ENCODE measurements at regions not wholly inside any gene's neighbourhood (a gene's known extent, or its start where the extent isn't known, plus 50 kb on each side); places are given as distances from the start of the nearest gene placed in this dataset.

DNA sequence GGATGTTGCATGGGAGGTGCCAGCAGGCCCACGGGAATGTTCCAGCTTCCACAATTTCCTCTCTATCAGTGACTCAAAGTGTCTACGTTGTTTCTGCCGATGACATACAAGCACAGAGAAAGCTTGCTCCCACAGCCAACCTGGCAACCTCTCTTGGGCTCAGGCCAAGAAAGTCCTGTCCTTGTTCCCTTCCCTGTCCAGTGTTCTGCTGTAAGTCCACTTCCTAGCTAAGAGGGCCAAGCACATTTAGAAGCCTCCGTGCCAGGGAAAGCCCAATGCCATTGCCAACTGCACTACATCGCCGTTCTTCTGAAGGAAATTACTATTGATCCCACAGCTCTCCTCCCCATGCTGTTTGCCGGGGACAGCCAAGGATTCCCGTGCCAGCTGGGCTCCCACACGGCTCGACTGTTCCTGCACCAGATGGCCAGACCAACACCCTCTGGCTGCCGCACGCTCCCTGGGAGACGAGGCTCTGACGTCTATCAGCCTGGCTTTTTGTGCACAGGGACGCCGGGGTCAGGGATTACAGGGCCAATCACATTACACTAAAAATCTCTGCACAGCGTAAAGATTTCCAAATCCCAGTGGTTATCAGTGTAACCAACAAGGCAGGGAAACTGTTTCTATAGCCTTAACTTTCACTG, 284.0 kb downstream of the BCOR start:
- Mint-ChIP-seq H3K4me3 (no peak overlapping the region), H3K4me1 (peaks cover 50 to 58% of the 10 kb centered on the region in 2 experiments), H3K9me3 (peaks cover 67 to 86% of the 10 kb centered on the region in 2 experiments), H3K27me3 (ENCODE audit: low read depth) (peaks cover 6% of the 10 kb centered on the region), H3K36me3 (ENCODE audit: insufficient read depth in 1 of 3, low read depth in 3 of 3) (peaks cover 0 to 5% (median 0%) of the 10 kb centered on the region in 3 experiments; a peak in 2 of 7 replicates), H3K27ac (no peak overlapping the region)
- no peak overlapping the region for H2BK5ac ChIP-seq (ENCODE audit: insufficient read length, low read length)
- H2BK15ac ChIP-seq (ENCODE audit: low read depth, low read length), result no peak overlapping the region
- H2BK20ac ChIP-seq (ENCODE audit: low read depth, low read length, poor library complexity, severe bottlenecking), result no peak overlapping the region
- no peaks in the 10 kb centered on the region for H3K79me1 ChIP-seq (ENCODE audit: insufficient read depth, low read depth, low read length, poor library complexity, severe bottlenecking)
- H3K4me2 ChIP-seq (ENCODE audit: insufficient read depth, insufficient read length, low read length), result no peak overlapping the region
- no peak for DNase-seq
- peaks cover 27% of the 10 kb centered on the region for H3K4me1 ChIP-seq (ENCODE audit: insufficient read depth, low read length)
- H3T11ph ChIP-seq (ENCODE audit: low read length), result no peak overlapping the region
- no peaks in the 10 kb centered on the region for H3K9me3 ChIP-seq (ENCODE audit: control insufficient read depth, low read depth, low read length)
- no peak overlapping the region for H2BK12ac ChIP-seq (ENCODE audit: insufficient read length, low read depth, low read length)
- no CpG with 5 or more reads among the region's 17 CpGs for WGBS (ENCODE audit: extremely low coverage, insufficient read length, low lambda C conversion rate)
- no peak overlapping the region for H4K5ac ChIP-seq (ENCODE audit: insufficient read length, low read depth, low read length)
- no peaks in the 10 kb centered on the region for H4K20me1 ChIP-seq (ENCODE audit: control insufficient read depth, insufficient read depth, insufficient read length)
- no peak overlapping the region for H3K14ac ChIP-seq (ENCODE audit: insufficient read depth, low read length)
- H3K23ac ChIP-seq (ENCODE audit: insufficient read length, low read depth, low read length), result no peak overlapping the region
- peaks cover 5% of the 10 kb centered on the region for H3K23me2 ChIP-seq (ENCODE audit: insufficient read length, low read depth, low read length, poor library complexity, severe bottlenecking)
- no peak overlapping the region for H3K18ac ChIP-seq (ENCODE audit: insufficient read length, low read depth, low read length)
- H2AFZ ChIP-seq (ENCODE audit: low read length), result no peak overlapping the region
- H3K27me3 ChIP-seq (ENCODE audit: insufficient read depth, low read length), result no peaks in the 10 kb centered on the region
- H3K79me2 ChIP-seq (ENCODE audit: insufficient read depth, low read length), result no peaks in the 10 kb centered on the region
- H3K4ac ChIP-seq (ENCODE audit: low read depth, low read length), result no peak overlapping the region
- H4K8ac ChIP-seq (replicated peaks; ENCODE audit: insufficient read length, low read depth, low read length), result no peak overlapping the region
- H3K9ac ChIP-seq (ENCODE audit: extremely low read depth, insufficient read length, low read length), result no peak overlapping the region
- no peak overlapping the region for H2BK120ac ChIP-seq (ENCODE audit: low read depth, low read length, poor library complexity, severe bottlenecking)
- H4K91ac ChIP-seq (ENCODE audit: insufficient read length, low read depth, low read length), result no peak overlapping the region
- no peak overlapping the region for H3K56ac ChIP-seq (ENCODE audit: insufficient read length, low read depth, low read length)
- TF ChIP-seq, protein P1, sequence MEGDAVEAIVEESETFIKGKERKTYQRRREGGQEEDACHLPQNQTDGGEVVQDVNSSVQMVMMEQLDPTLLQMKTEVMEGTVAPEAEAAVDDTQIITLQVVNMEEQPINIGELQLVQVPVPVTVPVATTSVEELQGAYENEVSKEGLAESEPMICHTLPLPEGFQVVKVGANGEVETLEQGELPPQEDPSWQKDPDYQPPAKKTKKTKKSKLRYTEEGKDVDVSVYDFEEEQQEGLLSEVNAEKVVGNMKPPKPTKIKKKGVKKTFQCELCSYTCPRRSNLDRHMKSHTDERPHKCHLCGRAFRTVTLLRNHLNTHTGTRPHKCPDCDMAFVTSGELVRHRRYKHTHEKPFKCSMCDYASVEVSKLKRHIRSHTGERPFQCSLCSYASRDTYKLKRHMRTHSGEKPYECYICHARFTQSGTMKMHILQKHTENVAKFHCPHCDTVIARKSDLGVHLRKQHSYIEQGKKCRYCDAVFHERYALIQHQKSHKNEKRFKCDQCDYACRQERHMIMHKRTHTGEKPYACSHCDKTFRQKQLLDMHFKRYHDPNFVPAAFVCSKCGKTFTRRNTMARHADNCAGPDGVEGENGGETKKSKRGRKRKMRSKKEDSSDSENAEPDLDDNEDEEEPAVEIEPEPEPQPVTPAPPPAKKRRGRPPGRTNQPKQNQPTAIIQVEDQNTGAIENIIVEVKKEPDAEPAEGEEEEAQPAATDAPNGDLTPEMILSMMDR (conservative IDR thresholded peaks at IDR 0.05), result no peak
- H2AK5ac ChIP-seq (ENCODE audit: insufficient read length, low read length), result no peak overlapping the region
- H3K27ac ChIP-seq (ENCODE audit: insufficient read length, low read depth, low read length), result no peak overlapping the region

Data from H9 (cell line).